PC-9 (cell line): ENCODE measurements at regions not wholly inside any gene's neighbourhood (a gene's known extent, or its start where the extent isn't known, plus 50 kb on each side); places are given as distances from the start of the nearest gene placed in this dataset.

Experiments used
- BruUV-seq: library from RNA; stranded (reverse); fragments of 400-500 nt; replicated peaks from 2 replicates; lab custom pipeline; 2021; lab: Mats Ljungman, UMichigan
- CTCF ChIA-PET: fragments of 300-600 bp; sonication (Branson Sonifier 250); formaldehyde crosslinking; loops from one replicate; lab custom pipeline; 2022; ENCODE audit warnings: antibody characterized with exemption; lab: Charles Lee
- POLR2A ChIA-PET: fragments of 300-600 bp; sonication (Branson Sonifier 250); formaldehyde crosslinking; loops from one replicate; lab custom pipeline; 2022; ENCODE audit warnings: antibody characterized with exemption; ENCODE audit not compliant: unreplicated experiment; lab: Charles Lee
- DNase-seq, 2 experiments: peaks; one replicate each; pipeline versions ENCODE4 v3.0.0 to v3.0.0-alpha.2; 2015 to 2022; ENCODE audit warnings: mixed read lengths in 1 of 2
- H2AFZ ChIP-seq: fragments of 200-600 bp; sonication (generic); 2 replicates; pipeline ENCODE4 v1.8.1; 2017; ENCODE audit warnings: antibody characterized with exemption
- H3F3A ChIP-seq: fragments of 200-600 bp; sonication (generic); 2 replicates; pipeline ENCODE4 v1.8.1; 2017; ENCODE audit warnings: antibody characterized with exemption, mild to moderate bottlenecking, low read depth; ENCODE audit not compliant: insufficient read depth
- H3K27ac ChIP-seq: fragments of 200-600 bp; sonication (generic); 2 replicates; pipeline ENCODE4 v1.6.1; 2016; ENCODE audit warnings: mixed run types
- H3K27me3 ChIP-seq: fragments of 200-600 bp; sonication (generic); 2 replicates; pipeline ENCODE4 v1.6.1; 2016; ENCODE audit warnings: low read depth, mixed run types; ENCODE audit not compliant: insufficient read depth
- H3K36me3 ChIP-seq: fragments of 200-600 bp; sonication (generic); 2 replicates; pipeline ENCODE4 v1.6.1; 2016; ENCODE audit warnings: low read depth, mixed run types
- H3K4me1 ChIP-seq: fragments of 200-600 bp; sonication (generic); replicated peaks from 2 replicates; pipeline ENCODE4 v1.6.1; 2016; ENCODE audit warnings: mixed run types; ENCODE audit not compliant: insufficient read depth
- H3K4me2 ChIP-seq: fragments of 200-600 bp; sonication (generic); 2 replicates; pipeline ENCODE4 v1.6.1; 2017; ENCODE audit warnings: mixed run types
- H3K4me3 ChIP-seq: fragments of 200-600 bp; sonication (generic); 2 replicates; pipeline ENCODE4 v1.6.1; 2016; ENCODE audit warnings: mixed run types
- H3K79me2 ChIP-seq: fragments of 200-600 bp; sonication (generic); 2 replicates; pipeline ENCODE4 v1.6.1; 2017; ENCODE audit warnings: low read depth, mixed run types
- H3K9me2 ChIP-seq: fragments of 200-600 bp; sonication (generic); 2 replicates; pipeline ENCODE4 v1.8.1; 2017; ENCODE audit warnings: mild to moderate bottlenecking; ENCODE audit not compliant: insufficient read depth
- H3K9me3 ChIP-seq: fragments of 200-600 bp; sonication (generic); 2 replicates; pipeline ENCODE4 v1.8.1; 2016; ENCODE audit warnings: low read depth; ENCODE audit not compliant: insufficient read depth
- H4K20me1 ChIP-seq: fragments of 200-600 bp; sonication (generic); 2 replicates; pipeline ENCODE4 v1.8.1; 2017; ENCODE audit not compliant: insufficient read depth
- EZH2 ChIP-seq: fragments of 200-600 bp; sonication (generic); IDR thresholded peaks from 2 replicates; pipeline ENCODE4 v1.8.0; 2017; ENCODE audit warnings: antibody characterized with exemption, low read depth
- intact Hi-C: fragments of 100-400 bp; cut with micrococcal nuclease; formaldehyde crosslinking; loops from one replicate; pipeline ENCODE4 v1.10.0; 2022; ENCODE audit not compliant: unreplicated experiment
- TF ChIP-seq, protein P1 (sequence below): fragments of 200-600 bp; sonication (generic); conservative IDR thresholded peaks from 2 replicates; pipeline ENCODE4 v1.6.1; 2017; ENCODE audit warnings: mixed run types, antibody characterized with exemption, mild to moderate bottlenecking, moderate library complexity

DNA sequence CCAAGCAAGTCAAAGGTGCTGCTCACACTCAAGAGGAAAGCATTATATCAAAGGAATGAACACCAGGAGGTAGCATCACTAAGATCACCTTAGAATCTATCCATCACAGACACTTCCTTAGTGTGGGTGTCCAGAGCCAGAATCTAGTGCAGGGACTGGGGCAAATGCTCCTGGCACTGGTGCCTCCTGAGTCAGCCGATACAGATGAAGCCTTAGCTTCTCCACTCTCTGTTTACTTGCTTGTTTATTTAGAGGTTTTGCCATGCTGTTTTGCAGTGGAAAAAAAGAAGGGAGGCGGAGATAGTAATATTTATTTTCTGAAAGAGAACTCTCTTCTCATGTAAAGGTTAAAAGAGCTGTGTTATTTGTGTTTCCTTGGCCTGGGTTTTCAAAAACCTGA lies 303.1 kb downstream of the WDR11 start:
- Histone ChIP-seq H3K79me2 (no peaks in the 10 kb centered on the region), H3K4me3 (no peak overlapping the region), H3K27ac (no peak overlapping the region), H3K4me2 (no peak overlapping the region), H3K9me3 (no peaks in the 10 kb centered on the region), H3K9me2 (no peaks in the 10 kb centered on the region), H4K20me1 (no peaks in the 10 kb centered on the region), H3K36me3 (no peaks in the 10 kb centered on the region), H3K27me3 (no peaks in the 10 kb centered on the region), H2AFZ (no peak overlapping the region), H3F3A (no peaks in the 10 kb centered on the region), H3K4me1 (no peaks in the 10 kb centered on the region)
- POLR2A ChIA-PET, result no interaction called here
- DNase-seq, result no peak
- BruUV-seq, result no TSS peak
- CTCF ChIA-PET, result no interaction called here
- no peak for TF ChIP-seq EZH2
- TF ChIP-seq, protein P1, sequence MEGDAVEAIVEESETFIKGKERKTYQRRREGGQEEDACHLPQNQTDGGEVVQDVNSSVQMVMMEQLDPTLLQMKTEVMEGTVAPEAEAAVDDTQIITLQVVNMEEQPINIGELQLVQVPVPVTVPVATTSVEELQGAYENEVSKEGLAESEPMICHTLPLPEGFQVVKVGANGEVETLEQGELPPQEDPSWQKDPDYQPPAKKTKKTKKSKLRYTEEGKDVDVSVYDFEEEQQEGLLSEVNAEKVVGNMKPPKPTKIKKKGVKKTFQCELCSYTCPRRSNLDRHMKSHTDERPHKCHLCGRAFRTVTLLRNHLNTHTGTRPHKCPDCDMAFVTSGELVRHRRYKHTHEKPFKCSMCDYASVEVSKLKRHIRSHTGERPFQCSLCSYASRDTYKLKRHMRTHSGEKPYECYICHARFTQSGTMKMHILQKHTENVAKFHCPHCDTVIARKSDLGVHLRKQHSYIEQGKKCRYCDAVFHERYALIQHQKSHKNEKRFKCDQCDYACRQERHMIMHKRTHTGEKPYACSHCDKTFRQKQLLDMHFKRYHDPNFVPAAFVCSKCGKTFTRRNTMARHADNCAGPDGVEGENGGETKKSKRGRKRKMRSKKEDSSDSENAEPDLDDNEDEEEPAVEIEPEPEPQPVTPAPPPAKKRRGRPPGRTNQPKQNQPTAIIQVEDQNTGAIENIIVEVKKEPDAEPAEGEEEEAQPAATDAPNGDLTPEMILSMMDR, result no peak
- intact Hi-C loops, result no loop called here

DNA sequence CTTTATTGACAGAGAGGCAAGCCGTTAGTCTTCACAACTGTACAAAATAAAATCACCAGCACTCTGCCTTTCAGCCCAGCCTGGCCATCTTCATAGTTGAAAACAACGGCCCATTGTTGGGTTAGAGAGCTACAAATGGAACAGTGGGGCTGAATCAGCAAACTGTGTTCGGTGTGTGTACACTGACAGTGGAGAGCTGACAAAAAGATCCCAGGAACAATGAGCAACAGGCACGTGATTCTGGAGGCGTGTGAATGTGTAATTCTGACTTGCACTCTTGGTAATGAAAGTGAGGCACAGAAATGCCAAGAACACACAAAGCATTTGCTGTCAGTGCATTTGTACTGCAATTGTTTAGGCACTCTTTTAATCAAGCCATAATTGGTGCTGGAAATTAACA lies 303.7 kb downstream of the WDR11 start:
- ChIA-PET CTCF (no interaction called here), POLR2A (no interaction called here)
- no peaks in the 10 kb centered on the region for H3K27me3 ChIP-seq
- no peaks in the 10 kb centered on the region for H3K9me2 ChIP-seq
- no peaks in the 10 kb centered on the region for H3F3A ChIP-seq
- H3K9me3 ChIP-seq, result no peaks in the 10 kb centered on the region
- H3K27ac ChIP-seq, result no peak overlapping the region
- BruUV-seq, result no TSS peak
- H3K36me3 ChIP-seq, result no peaks in the 10 kb centered on the region
- no peaks in the 10 kb centered on the region for H4K20me1 ChIP-seq
- no peak overlapping the region for H3K4me3 ChIP-seq
- no peak overlapping the region for H3K4me2 ChIP-seq
- no peaks in the 10 kb centered on the region for H3K79me2 ChIP-seq
- intact Hi-C loops, result no loop called here
- no peak overlapping the region for H2AFZ ChIP-seq
- no peaks in the 10 kb centered on the region for H3K4me1 ChIP-seq
- no peak for DNase-seq
- TF ChIP-seq, protein P1, result no peak
- TF ChIP-seq EZH2, result no peak

DNA sequence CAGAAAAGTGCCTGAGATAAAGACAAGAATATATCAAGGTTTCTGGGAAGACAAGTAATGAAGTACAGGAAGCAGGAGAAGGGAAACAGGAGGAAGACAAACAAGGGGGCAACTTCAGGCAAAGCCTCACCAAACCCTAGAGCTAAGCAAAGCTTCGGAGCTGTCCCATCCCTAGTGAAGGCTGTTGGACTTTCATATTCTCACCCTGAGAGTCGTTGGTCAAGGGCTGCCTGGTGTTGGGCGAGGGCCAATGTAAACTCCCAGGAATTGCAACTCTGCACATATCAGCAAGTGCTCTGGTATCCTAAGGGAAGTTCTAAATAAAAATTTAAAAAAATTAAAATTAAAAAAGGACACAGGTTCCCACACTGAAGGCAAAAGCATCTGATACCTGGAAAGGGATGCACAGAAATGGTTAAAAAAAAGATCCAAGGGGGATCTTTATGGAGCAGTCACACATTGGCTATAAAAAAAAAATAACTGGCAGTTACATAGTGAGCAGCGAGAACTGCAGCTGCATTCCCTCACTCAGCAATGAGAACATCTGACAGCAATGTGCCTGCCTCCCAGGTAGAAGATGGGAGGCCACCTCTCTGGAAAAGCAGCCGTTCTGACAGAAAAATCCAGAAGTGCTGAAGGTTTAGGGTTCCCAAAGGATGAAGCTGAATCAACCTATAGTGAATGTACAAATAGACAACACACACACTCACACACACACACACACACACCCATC lies 304.7 kb downstream of the WDR11 start:
- H3F3A ChIP-seq, result no peaks in the 10 kb centered on the region
- H3K9me2 ChIP-seq, result no peaks in the 10 kb centered on the region
- BruUV-seq, result no TSS peak
- TF ChIP-seq EZH2, result no peak
- ChIA-PET CTCF (no interaction called here), POLR2A (no interaction called here)
- no peaks in the 10 kb centered on the region for H3K27me3 ChIP-seq
- no peaks in the 10 kb centered on the region for H3K4me1 ChIP-seq
- intact Hi-C loops, result no loop called here
- no peak overlapping the region for H3K4me2 ChIP-seq
- H3K4me3 ChIP-seq, result no peak overlapping the region
- H3K9me3 ChIP-seq, result no peaks in the 10 kb centered on the region
- H3K27ac ChIP-seq, result no peak overlapping the region
- H2AFZ ChIP-seq, result no peak overlapping the region; the same call in 1 of the 2 replicates
- no peak for DNase-seq
- no peaks in the 10 kb centered on the region for H4K20me1 ChIP-seq
- H3K79me2 ChIP-seq, result no peaks in the 10 kb centered on the region
- no peaks in the 10 kb centered on the region for H3K36me3 ChIP-seq

DNA sequence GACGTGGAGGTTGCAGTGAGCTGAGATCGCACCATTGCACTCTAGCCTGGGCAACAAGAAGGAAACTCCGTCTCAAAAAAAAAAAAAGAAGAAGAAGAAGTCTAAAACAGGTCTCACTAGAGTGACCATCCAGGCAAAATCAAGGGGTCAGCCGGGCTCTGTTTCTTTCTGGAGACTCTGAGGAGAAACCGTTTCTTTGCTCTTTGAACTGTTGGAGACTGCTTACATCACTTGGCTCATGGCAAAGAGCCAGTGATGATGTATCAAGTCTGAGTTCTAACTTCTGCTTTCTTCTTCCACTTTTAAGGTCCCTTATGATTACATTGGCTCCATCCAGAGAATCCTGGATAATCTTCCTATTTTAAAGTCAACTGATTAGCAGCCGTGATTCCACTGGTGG lies 306.8 kb downstream of the WDR11 start:
- CTCF ChIA-PET, result no interaction called here
- no peak overlapping the region for H3K27ac ChIP-seq
- no peaks in the 10 kb centered on the region for H3K9me3 ChIP-seq
- POLR2A ChIA-PET, result no interaction called here
- no peaks in the 10 kb centered on the region for H4K20me1 ChIP-seq
- intact Hi-C loops, result no loop called here
- H3K9me2 ChIP-seq, result no peaks in the 10 kb centered on the region
- no peaks in the 10 kb centered on the region for H3K4me1 ChIP-seq
- no peak for DNase-seq
- H2AFZ ChIP-seq, result no peak overlapping the region
- H3K79me2 ChIP-seq, result no peaks in the 10 kb centered on the region
- TF ChIP-seq EZH2, result no peak
- TF ChIP-seq, protein P1, result no peak
- H3K36me3 ChIP-seq, result no peaks in the 10 kb centered on the region
- no peak overlapping the region for H3K4me2 ChIP-seq
- BruUV-seq, result no TSS peak
- H3F3A ChIP-seq, result no peaks in the 10 kb centered on the region
- H3K4me3 ChIP-seq, result no peak overlapping the region
- H3K27me3 ChIP-seq, result no peaks in the 10 kb centered on the region
